Upper lobe of right lung (tissue), 1 donor: ENCODE measurements at regions not wholly inside any gene's neighbourhood (a gene's known extent, or its start where the extent isn't known, plus 50 kb on each side); places are given as distances from the start of the nearest gene placed in this dataset.

Experiments used
- ATAC-seq: fragments of 200-7000 bp; cut with Tn5 transposase; one replicate; pipeline ENCODE4 v1.9.1; 2020; ENCODE audit warnings: mild to moderate bottlenecking, moderate library complexity
- DNase-seq: peaks from one replicate; pipeline ENCODE4 v3.0.0-alpha.2; 2020
- H3K27ac ChIP-seq: fragments of 200-600 bp; one replicate; pipeline ENCODE4 v1.8.0; 2022
- H3K27me3 ChIP-seq: fragments of 200-600 bp; one replicate; pipeline ENCODE4 v1.8.0; 2022; ENCODE audit warnings: mild to moderate bottlenecking
- H3K36me3 ChIP-seq: fragments of 200-600 bp; one replicate; pipeline ENCODE4 v1.8.0; 2022
- H3K4me1 ChIP-seq: fragments of 200-600 bp; one replicate; pipeline ENCODE4 v1.8.0; 2022
- H3K4me3 ChIP-seq: fragments of 200-600 bp; one replicate; pipeline ENCODE4 v1.8.0; 2022; ENCODE audit warnings: mild to moderate bottlenecking
- H3K9me3 ChIP-seq: fragments of 200-600 bp; one replicate; pipeline ENCODE4 v1.8.0; 2022
- intact Hi-C: fragments of 100-400 bp; cut with DNase I; formaldehyde crosslinking; loops from one replicate; pipeline ENCODE4 v1.11.0; 2022
- TF ChIP-seq, protein P1 (sequence below): fragments of 200-600 bp; IDR thresholded peaks from one replicate; pipeline ENCODE4 v1.8.0; 2022; ENCODE audit warnings: antibody characterized with exemption
- donor health status: DM: no; HTN: yes; CAD: no; lungs with severe emphysema.

DNA sequence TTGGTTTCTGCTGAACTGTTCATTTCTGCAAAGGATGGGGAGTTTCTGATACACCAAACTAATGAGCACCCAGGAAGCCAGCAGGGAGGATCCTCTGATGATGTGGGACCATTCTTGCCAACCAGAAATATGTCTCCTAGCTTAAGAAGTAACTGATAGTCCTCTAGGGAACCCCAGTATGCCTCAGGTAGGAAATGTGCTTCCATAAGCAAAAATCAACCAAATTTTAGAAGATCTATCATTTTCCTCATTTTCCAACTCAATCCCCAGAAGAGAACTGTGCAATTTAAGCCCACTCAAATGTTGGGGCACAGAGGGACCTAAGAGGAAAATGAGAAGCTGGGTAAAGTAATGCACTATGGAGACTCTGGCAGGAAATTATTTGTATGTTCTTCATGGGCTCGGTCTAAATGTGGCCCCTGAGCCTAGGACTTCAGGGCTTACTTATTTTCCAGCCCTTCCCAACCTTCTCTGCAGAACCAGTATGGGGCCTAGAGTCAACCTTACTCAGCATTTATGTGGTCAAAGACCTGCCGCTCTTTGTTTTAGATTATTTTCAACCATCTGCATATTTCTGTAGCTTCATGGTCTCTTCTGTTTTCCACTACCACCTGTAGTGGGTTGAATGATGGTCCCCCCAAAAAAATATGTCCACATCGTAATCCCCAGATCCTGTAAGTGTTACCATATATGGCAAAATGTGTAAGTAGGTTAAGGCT is 359.8 kb upstream of the CDH4 start:
- TF ChIP-seq, protein P1, sequence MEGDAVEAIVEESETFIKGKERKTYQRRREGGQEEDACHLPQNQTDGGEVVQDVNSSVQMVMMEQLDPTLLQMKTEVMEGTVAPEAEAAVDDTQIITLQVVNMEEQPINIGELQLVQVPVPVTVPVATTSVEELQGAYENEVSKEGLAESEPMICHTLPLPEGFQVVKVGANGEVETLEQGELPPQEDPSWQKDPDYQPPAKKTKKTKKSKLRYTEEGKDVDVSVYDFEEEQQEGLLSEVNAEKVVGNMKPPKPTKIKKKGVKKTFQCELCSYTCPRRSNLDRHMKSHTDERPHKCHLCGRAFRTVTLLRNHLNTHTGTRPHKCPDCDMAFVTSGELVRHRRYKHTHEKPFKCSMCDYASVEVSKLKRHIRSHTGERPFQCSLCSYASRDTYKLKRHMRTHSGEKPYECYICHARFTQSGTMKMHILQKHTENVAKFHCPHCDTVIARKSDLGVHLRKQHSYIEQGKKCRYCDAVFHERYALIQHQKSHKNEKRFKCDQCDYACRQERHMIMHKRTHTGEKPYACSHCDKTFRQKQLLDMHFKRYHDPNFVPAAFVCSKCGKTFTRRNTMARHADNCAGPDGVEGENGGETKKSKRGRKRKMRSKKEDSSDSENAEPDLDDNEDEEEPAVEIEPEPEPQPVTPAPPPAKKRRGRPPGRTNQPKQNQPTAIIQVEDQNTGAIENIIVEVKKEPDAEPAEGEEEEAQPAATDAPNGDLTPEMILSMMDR, result no peak
- intact Hi-C loops, result no loop called here
- no peak for DNase-seq
- Histone ChIP-seq H3K36me3 (no peaks in the 10 kb centered on the region), H3K27me3 (no peaks in the 10 kb centered on the region), H3K4me3 (no peak overlapping the region), H3K4me1 (no peaks in the 10 kb centered on the region), H3K9me3 (no peaks in the 10 kb centered on the region), H3K27ac (no peak overlapping the region)
- ATAC-seq, result no peak

- Histone ChIP-seq H3K27ac (no peak overlapping the region), H3K27me3 (no peaks in the 10 kb centered on the region), H3K4me1 (no peaks in the 10 kb centered on the region), H3K4me3 (no peak overlapping the region), H3K9me3 (no peaks in the 10 kb centered on the region), H3K36me3 (no peaks in the 10 kb centered on the region)
- intact Hi-C loops, result no loop called here
- DNase-seq, result no peak
- TF ChIP-seq, protein P1, result no peak
- no peak for ATAC-seq
Measured at GRCh38 chr20:60894091-60894490, 358.0 kb upstream of the CDH4 start.

GRCh38 chr20:60895363-60896079 is 356.5 kb upstream of the CDH4 start:
- TF ChIP-seq, protein P1, result no peak
- no peak for DNase-seq
- H3K9me3 ChIP-seq, result no peaks in the 10 kb centered on the region
- intact Hi-C loops, result no loop called here
- no peak overlapping the region for H3K4me3 ChIP-seq
- no peak for ATAC-seq
- no peaks in the 10 kb centered on the region for H3K4me1 ChIP-seq
- no peaks in the 10 kb centered on the region for H3K27me3 ChIP-seq
- H3K27ac ChIP-seq, result no peak overlapping the region
- no peaks in the 10 kb centered on the region for H3K36me3 ChIP-seq

GRCh38 chr20:60897976-60898375 is 354.1 kb upstream of the CDH4 start:
- no peaks in the 10 kb centered on the region for H3K27me3 ChIP-seq
- intact Hi-C loops, result no loop called here
- TF ChIP-seq, protein P1, result no peak
- no peaks in the 10 kb centered on the region for H3K36me3 ChIP-seq
- ATAC-seq (no peak), DNase-seq (no peak)
- no peak overlapping the region for H3K4me3 ChIP-seq
- H3K4me1 ChIP-seq, result no peaks in the 10 kb centered on the region
- no peaks in the 10 kb centered on the region for H3K9me3 ChIP-seq
- no peak overlapping the region for H3K27ac ChIP-seq

- H3K27ac ChIP-seq, result no peak overlapping the region
- TF ChIP-seq, protein P1, result no peak
- H3K4me1 ChIP-seq, result no peaks in the 10 kb centered on the region
- H3K9me3 ChIP-seq, result no peaks in the 10 kb centered on the region
- no peaks in the 10 kb centered on the region for H3K27me3 ChIP-seq
- H3K36me3 ChIP-seq, result no peaks in the 10 kb centered on the region
- ATAC-seq (no peak), DNase-seq (no peak)
- no peak overlapping the region for H3K4me3 ChIP-seq
- intact Hi-C loops, result no loop called here
Measured at GRCh38 chr20:60899320-60899719, 352.7 kb upstream of the CDH4 start.
